M059J (cell line): ENCODE measurements at regions not wholly inside any gene's neighbourhood (a gene's known extent, or its start where the extent isn't known, plus 50 kb on each side); places are given as distances from the start of the nearest gene placed in this dataset.

Source experiments
- DNase-seq: peaks from one replicate; pipeline ENCODE4 v3.0.0-alpha.2; 2012; ENCODE audit warnings: low read depth

DNA sequence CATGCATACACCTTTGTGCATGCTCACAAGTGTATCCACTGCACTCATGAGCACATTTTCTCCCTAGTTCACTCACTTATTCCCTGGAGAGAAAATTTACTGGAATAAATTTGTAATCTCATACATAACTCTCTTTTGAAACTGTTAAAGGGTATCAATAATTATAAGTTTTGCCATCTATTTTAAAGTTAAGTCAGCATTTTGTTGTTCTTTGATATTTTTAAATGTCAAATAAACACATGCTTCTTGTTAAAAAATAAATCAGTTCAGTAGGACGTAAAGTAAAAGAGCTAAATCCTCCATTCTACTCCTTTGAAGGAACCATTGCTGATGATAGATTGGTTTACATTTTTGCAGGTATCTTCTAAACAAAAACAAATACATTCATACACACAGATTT, 522.1 kb downstream of the NR4A2 start:
- DNase-seq: no peak

DNA sequence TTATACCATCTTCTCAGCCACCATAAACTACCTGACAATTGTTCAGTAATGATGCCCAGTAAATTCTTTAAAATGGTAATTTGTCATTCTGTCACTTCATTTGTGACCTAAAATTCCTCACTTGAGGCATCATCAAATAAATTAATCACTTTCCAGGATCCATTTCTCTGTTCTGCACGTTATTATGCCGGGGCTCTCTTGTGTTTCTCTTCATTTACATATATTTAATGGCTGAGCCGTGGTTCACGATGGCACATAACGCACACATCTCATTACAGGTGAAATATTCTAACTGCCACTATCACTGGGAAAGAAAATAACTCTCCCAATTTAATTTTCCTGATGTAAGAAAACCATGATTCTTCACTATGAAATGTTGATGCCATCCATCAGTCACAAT, 529.6 kb downstream of the NR4A2 start:
- no peak for DNase-seq

DNA sequence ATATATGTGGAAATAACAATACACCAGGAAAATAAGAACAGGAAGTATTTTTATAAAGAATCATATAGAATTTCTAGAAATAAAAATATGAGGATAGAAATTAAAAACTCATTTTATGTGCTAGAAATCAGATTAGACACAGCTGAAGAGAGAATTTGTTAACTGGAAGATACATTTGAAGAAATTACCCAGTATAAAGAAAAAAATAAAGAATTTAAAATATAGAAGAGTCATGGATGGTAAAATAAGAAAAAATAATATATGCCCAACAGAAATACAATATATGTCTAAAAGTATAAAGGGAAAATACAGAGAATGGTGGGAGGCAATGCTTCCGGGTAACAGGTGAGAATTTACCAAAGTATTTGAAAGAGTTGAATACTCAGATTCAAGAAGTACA, 539.9 kb downstream of the NR4A2 start:
- no peak for DNase-seq

DNA sequence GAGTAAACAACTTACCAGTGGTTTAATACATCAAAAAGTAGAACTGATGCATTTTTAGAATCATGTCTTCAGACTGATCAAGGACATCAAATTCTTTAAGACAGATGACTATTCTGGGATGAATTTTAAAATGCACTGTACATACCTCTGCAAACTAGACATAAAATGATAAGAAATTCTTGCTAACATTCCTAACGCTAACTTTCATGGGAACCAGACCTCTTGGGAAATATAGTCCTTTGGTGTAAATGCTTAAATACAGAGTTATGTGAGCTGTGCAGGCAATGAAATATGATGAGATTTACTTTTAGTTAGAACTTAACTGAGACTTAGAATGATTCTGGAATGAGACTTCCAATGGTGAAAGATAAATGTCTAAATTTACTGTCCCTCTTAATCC, 562.0 kb downstream of the NR4A2 start:
- no peak for DNase-seq

- no peak for DNase-seq
These were observed 566.0 kb downstream of the NR4A2 start for GRCh38 chr2:155766342-155767115.

GRCh38 chr2:155755481-155755880, 577.0 kb downstream of the NR4A2 start:
- no peak for DNase-seq

GRCh38 chr2:155748131-155748530, 584.4 kb downstream of the NR4A2 start:
- no peak for DNase-seq

DNA sequence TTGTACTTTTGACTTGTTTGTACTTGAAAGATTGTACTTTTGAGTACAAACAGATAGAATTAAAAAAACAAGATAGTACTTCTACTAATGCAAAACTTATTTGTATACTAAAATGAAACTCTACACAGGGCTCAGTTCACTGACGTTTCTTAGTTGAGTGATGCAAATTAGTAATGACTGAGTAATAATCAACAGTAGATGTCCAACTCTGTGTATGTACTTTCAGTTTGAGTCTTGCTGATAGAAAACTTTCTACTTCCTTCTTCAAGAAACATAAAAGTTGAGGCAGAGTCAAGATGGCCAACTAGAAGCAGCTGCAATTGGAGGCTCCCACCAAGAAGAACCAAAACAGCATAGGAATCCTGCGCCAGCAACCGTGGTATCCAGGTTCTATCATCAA, 585.0 kb downstream of the NR4A2 start:
- DNase-seq: no peak

GRCh38 chr2:155733091-155733853, 599.2 kb downstream of the NR4A2 start:
- no peak for DNase-seq

DNA sequence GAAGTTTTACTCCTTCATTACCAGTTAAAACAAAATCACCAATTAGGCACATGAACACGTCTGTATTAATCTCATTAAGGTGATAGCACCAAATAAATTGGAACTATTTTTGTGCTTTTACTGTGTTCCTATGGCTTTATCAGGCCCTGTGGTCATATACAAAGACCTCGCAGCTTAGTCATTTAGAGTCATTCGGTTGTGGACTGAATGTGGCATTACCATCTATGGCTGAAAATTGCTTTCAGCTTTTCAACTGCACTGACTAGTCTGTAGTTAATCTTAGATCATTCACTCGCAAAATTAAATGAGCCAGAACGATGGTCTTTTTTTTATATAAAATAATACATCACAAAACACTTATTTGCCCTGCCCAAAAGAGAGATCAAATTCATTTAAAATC, 601.7 kb downstream of the NR4A2 start:
- no peak for DNase-seq

- DNase-seq: no peak
These were observed 605.2 kb downstream of the NR4A2 start for GRCh38 chr2:155727187-155727895.

DNA sequence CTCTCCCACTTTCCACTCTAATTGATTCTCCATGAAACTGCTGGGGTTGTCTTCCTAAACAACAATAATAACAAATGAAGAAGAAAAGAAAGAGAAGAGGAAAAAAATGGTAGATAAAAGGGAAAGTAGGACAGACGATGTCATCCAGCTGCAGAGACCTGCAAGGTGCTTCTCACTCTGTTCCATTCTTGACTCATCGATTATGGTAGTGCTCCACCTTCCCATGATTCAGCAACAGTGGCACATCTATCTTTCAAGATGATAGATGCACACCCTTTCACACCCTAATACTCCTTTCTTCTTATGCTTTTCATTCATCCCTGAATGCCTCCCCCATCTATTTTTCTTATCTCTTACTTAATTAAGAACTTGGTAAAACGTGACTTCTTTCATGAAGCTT, 610.2 kb downstream of the NR4A2 start:
- DNase-seq: no peak

DNA sequence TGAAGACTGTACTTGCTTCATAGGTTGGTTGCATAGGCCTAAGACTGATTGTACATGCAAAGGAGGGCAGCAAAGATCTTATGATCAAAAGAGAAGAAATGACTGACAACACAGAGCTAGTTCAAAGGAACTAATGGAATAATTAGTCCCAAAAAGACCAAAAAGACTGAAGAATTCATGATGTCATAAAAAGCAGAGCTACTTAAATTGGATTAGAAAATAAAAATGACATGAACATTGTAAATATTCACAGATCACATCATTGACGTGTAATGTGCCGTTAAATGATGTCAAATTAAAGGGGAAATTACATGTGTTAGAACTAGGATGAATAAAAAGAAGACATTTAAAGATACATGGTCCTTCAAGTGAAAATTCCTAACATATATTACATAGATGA, 616.8 kb downstream of the NR4A2 start:
- no peak for DNase-seq

GRCh38 chr2:155714983-155715382, 617.5 kb downstream of the NR4A2 start:
- DNase-seq: no peak

GRCh38 chr2:155708071-155708470, 624.5 kb downstream of the NR4A2 start:
- no peak for DNase-seq

DNA sequence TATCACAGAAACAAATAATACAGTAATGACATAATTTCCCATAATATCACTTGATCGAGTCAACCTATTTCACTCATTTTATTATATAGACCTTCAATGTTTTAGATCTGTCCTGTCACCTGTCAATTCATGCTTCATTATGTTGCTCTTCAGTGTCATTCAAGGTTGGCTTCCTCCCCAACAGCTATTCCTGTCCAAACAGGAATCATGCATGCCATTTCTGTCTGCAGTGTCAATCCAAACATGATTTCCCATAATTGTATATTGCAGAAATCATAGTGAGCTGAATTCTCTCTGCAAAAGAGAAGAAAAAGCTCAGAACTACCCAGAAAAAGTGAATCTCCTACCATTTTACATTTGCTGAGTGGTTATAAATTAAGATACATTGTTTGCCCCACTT, 628.6 kb downstream of the NR4A2 start:
- no peak for DNase-seq

DNA sequence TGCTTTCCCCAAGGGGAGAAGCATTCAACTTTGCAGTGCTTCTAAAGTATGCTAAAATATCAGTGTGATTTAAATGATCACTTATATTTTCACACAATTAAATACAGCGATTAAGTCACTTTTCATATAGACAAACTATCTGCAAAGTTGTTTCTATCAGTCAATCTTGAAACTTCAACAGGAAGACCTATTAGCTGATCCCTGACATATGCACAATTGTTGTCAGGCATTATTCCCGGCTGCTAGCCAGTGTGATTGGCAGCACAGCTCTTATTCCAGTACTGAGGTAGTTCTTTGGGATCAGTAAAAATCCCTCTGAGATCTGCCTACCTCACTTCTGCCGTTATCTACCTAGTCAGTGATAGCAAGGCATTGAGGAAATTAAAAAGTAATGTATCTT, 629.5 kb downstream of the NR4A2 start:
- DNase-seq: no peak

DNA sequence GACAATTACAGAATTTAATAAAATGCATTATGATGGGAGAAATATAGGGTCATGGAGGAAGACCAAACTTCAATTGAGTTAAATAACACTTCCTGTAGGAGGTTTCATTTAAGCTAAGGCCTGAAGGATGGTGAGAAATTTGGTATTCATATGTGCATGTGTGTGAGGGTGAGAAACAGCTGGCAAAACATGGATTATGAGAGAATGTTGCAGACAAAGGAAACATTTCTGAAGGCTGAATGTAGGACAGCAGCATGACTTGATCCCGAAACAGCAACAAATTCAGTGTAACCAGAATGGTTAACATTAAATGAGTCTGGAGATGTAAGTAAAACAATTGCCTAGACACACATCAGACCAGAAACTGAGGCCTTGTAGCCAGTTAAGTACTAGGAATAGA, 630.8 kb downstream of the NR4A2 start:
- no peak for DNase-seq

- no peak for DNase-seq
These were observed 636.0 kb downstream of the NR4A2 start for GRCh38 chr2:155696571-155696970.

GRCh38 chr2:155695505-155695904, 637.0 kb downstream of the NR4A2 start:
- DNase-seq: no peak

DNA sequence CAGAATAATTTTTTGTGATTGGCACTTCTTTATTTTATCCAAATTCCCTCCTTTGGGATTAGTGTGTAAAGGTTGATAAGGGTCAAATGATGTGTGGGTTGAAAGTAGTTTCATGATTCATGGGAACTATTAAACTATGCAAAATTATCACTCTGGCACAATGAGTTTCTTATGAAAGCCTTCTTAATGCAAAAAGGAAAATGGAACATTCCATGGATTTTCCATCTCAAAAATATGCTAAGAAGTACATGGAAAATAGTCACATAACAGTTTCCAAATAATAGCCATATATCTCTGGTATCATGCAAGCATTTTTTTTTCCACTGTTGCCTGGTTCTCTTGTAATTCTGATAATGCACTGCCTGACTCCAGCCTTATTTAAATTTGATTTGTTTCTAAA, 639.7 kb downstream of the NR4A2 start:
- DNase-seq: no peak

- no peak for DNase-seq
These were observed 640.4 kb downstream of the NR4A2 start for GRCh38 chr2:155692106-155692505.

- no peak for DNase-seq
These were observed 641.7 kb downstream of the NR4A2 start for GRCh38 chr2:155690785-155691184.
